HG03175 (cell line): ENCODE measurements at regions not wholly inside any gene's neighbourhood (a gene's known extent, or its start where the extent isn't known, plus 50 kb on each side); places are given as distances from the start of the nearest gene placed in this dataset.

Experiments
- ATAC-seq: cut with Tn5 transposase; IDR thresholded peaks from one replicate; pipeline ENCODE4 v1.9.1; 2021; ENCODE audit warnings: mild to moderate bottlenecking, moderate library complexity; ENCODE audit not compliant: unreplicated experiment

GRCh38 chr11:92822410-92822809 is 147.0 kb upstream of the MTNR1B start:
- ATAC-seq: no peak

- ATAC-seq: no peak
Observed at GRCh38 chr11:92826136-92826535, 143.3 kb upstream of the MTNR1B start.

- no peak for ATAC-seq
Observed at GRCh38 chr11:92826603-92827002, 142.8 kb upstream of the MTNR1B start.

GRCh38 chr11:92827132-92827531 is 142.3 kb upstream of the MTNR1B start:
- no peak for ATAC-seq

- ATAC-seq: no peak
Observed at GRCh38 chr11:92828556-92828955, 140.9 kb upstream of the MTNR1B start.

- no peak for ATAC-seq
Observed at GRCh38 chr11:92829121-92829520, 140.3 kb upstream of the MTNR1B start.

GRCh38 chr11:92829671-92830070 is 139.8 kb upstream of the MTNR1B start:
- ATAC-seq: no peak

GRCh38 chr11:92830377-92831155 is 138.9 kb upstream of the MTNR1B start:
- ATAC-seq: peak; percentile 83

GRCh38 chr11:92834296-92835020 is 135.0 kb upstream of the MTNR1B start:
- ATAC-seq: no peak

- no peak for ATAC-seq
Observed at GRCh38 chr11:92837595-92837994, 131.9 kb upstream of the MTNR1B start.

- no peak for ATAC-seq
Observed at GRCh38 chr11:92838759-92839310, 130.6 kb upstream of the MTNR1B start.

- ATAC-seq: no peak
Observed at GRCh38 chr11:92839450-92839849, 130.0 kb upstream of the MTNR1B start.

GRCh38 chr11:92841719-92842118 is 127.7 kb upstream of the MTNR1B start:
- ATAC-seq: no peak

- no peak for ATAC-seq
Observed at GRCh38 chr11:92843455-92843854, 126.0 kb upstream of the MTNR1B start.

GRCh38 chr11:92844197-92844596 is 125.3 kb upstream of the MTNR1B start:
- ATAC-seq: no peak

GRCh38 chr11:92845390-92845789 is 124.1 kb upstream of the MTNR1B start:
- no peak for ATAC-seq

- no peak for ATAC-seq
Observed at GRCh38 chr11:92845805-92846204, 123.6 kb upstream of the MTNR1B start.

GRCh38 chr11:92846491-92847125 is 122.8 kb upstream of the MTNR1B start:
- ATAC-seq: no peak

- no peak for ATAC-seq
Observed at GRCh38 chr11:92848578-92848977, 120.9 kb upstream of the MTNR1B start.

- ATAC-seq: no peak
Observed at GRCh38 chr11:92850296-92850826, 119.1 kb upstream of the MTNR1B start.

- ATAC-seq: no peak
Observed at GRCh38 chr11:92852229-92852628, 117.2 kb upstream of the MTNR1B start.
